AG04449 (cell line): ENCODE measurements at regions not wholly inside any gene's neighbourhood (a gene's known extent, or its start where the extent isn't known, plus 50 kb on each side); places are given as distances from the start of the nearest gene placed in this dataset.

Experiments
- CTCF ChIA-PET: fragments of 350-600 bp; formaldehyde crosslinking; extraction: SDS; loops from one replicate; lab custom pipeline; 2021; ENCODE audit warnings: antibody characterized with exemption; lab: Yijun Ruan, JAX
- POLR2A ChIA-PET: fragments of 400-600, 350-600 bp; formaldehyde crosslinking; extraction: SDS; loops from one replicate; lab custom pipeline; 2020; ENCODE audit warnings: antibody characterized with exemption, inconsistent platforms; lab: Yijun Ruan, JAX
- DNase-seq: peaks from one replicate; pipeline ENCODE4 v3.0.0-alpha.2; 2010; ENCODE audit warnings: low read depth, low spot score
- H3K4me3 ChIP-seq: 2 replicates; pipeline ENCODE4 v1.5.1; 2011; ENCODE audit warnings: low read depth, mild to moderate bottlenecking, control low read depth, low read length
- TF ChIP-seq, protein P1 (sequence below): IDR thresholded peaks from one replicate; pipeline ENCODE4 v1.5.1; 2011; ENCODE audit warnings: mild to moderate bottlenecking, moderate library complexity, low read length, control low read depth, inconsistent platforms; ENCODE audit not compliant: insufficient read depth; ENCODE audit errors: missing control alignments

DNA sequence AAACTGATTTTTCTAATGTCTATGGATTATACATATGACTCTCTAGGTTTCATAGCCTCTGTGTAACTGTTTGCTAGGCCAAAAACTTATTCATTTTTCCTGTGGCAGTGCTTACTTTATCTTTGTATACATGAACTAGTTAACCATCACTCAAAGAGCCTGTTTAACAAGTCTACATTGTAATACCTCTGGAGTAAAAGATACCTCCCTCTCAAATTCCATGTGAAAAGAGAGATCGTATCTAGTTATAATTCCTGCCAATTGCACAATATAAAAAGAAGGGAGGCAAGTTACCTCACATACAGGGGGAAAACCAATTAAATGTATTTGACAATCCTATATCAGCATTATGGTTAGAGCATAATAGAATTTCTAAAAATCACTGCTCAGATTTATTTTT, 271.9 kb upstream of the ST8SIA4 start:
- ChIA-PET POLR2A (no interaction called here), CTCF (no interaction called here)
- TF ChIP-seq, protein P1, sequence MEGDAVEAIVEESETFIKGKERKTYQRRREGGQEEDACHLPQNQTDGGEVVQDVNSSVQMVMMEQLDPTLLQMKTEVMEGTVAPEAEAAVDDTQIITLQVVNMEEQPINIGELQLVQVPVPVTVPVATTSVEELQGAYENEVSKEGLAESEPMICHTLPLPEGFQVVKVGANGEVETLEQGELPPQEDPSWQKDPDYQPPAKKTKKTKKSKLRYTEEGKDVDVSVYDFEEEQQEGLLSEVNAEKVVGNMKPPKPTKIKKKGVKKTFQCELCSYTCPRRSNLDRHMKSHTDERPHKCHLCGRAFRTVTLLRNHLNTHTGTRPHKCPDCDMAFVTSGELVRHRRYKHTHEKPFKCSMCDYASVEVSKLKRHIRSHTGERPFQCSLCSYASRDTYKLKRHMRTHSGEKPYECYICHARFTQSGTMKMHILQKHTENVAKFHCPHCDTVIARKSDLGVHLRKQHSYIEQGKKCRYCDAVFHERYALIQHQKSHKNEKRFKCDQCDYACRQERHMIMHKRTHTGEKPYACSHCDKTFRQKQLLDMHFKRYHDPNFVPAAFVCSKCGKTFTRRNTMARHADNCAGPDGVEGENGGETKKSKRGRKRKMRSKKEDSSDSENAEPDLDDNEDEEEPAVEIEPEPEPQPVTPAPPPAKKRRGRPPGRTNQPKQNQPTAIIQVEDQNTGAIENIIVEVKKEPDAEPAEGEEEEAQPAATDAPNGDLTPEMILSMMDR, result no peak
- H3K4me3 ChIP-seq, result no peak overlapping the region
- no peak for DNase-seq

DNA sequence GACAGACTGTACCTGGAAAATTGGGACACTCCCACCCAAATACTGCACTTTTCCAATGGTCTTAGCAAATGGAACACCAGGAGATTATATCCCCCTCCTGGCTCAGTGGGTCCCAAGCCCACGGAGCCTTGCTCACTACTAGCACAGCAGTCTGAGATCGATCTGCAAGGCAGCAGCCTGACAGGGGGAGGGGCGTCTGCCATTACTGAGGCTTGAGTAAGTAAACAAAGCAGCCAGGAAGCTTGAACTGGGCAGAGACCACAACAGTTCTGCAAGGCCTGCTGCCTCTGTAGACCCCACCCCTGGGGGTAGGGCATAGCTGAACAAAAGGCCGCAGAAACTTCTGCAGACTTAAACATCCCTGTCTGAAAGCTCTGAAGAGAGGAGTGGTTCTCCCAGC, 260.0 kb upstream of the ST8SIA4 start:
- DNase-seq, result no peak
- TF ChIP-seq, protein P1, result no peak
- H3K4me3 ChIP-seq, result no peak overlapping the region
- POLR2A ChIA-PET, result no interaction called here
- CTCF ChIA-PET, result no interaction called here

DNA sequence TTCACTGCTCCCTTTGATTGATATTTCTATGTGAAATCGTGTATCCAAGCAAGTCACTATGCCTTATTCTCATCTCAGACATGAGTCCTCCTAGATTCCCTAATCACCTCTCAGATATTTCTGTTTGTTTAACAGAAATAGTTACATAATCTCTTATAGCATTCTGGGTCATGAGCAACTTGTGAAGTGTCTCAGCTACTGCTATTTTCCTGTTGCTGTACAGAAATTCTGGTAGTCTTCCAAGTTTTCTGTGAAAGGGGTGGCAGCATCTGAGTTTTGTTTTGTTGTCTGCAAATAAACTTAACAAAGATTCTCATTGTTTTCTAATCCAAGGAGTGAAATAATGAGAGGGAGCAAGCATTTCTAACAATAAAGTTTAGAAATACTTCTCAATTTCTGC, 256.9 kb upstream of the ST8SIA4 start:
- H3K4me3 ChIP-seq, result no peak overlapping the region
- POLR2A ChIA-PET, result no interaction called here
- CTCF ChIA-PET, result no interaction called here
- no peak for DNase-seq
- TF ChIP-seq, protein P1, result no peak

DNA sequence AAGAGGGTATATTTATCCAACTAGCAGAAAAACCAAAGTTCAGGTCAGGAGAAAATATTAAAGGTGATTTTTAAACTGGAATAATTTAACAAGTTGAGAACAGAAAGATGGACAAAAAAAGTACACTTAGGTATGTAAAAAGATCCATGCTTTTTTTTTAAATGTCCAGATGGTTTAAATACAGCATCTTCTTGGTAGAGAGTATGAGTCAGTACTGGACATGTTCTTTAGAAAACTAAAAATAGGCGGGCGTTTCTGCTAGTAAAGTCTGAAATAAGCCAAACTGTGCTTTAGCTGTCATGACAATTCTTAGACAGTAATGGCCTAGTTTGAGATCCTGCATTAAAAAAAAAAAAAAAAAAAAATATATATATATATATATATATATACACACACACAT, 255.9 kb upstream of the ST8SIA4 start:
- CTCF ChIA-PET, result no interaction called here
- no peak overlapping the region for H3K4me3 ChIP-seq
- POLR2A ChIA-PET, result no interaction called here
- TF ChIP-seq, protein P1, result no peak
- DNase-seq, result no peak

DNA sequence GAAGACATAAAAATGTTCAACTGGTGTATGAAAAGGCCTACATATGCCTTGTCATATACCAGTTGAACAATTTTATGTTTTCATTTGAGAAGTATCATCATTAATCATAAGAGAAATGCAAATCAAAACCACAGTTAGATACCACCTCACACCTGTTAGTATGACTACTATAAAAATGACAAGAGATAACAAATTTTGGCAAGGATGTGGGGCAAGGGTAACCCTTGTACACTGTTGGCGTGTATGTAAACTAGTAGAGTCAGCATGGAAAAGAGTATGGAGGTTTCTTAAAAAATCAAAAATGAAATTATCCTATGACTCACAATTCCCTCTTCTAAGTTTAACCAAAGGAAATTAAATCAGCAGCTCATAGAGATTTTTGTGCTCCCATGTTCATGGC, 250.4 kb upstream of the ST8SIA4 start:
- DNase-seq, result no peak
- H3K4me3 ChIP-seq, result no peak overlapping the region
- ChIA-PET POLR2A (no interaction called here), CTCF (no interaction called here)
- TF ChIP-seq, protein P1, result no peak

DNA sequence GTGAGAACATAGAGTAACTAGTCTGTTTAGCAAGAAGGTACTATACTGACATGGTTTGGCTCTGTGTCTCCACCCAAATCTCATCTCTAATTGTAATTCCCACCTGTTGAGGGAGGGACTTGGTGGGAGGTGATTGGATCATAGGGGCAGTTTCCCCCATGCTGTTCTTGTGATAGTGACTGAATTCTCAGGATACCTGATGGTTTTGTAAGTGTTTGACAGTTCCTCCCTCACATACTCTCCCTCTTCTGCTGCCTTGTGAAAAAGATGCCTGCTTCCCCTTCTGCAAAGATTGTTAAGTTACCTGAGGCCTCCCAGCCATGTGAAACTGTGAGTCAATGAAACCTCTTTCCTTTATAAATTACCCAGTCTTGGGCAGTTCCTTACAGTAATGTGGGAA, 240.4 kb upstream of the ST8SIA4 start:
- TF ChIP-seq, protein P1, result no peak
- DNase-seq, result no peak
- ChIA-PET CTCF (no interaction called here), POLR2A (no interaction called here)
- no peak overlapping the region for H3K4me3 ChIP-seq
